Liver (tissue), 3 donors: ENCODE measurements at regions not wholly inside any gene's neighbourhood (a gene's known extent, or its start where the extent isn't known, plus 50 kb on each side); places are given as distances from the start of the nearest gene placed in this dataset.

Source experiments
- CTCF ChIP-seq: fragments of 150-350 bp; IDR thresholded peaks from 2 replicates; pipeline ENCODE4 v1.5.1; 2017; ENCODE audit warnings: improper control_type of control experiment, low read depth, low read length; ENCODE audit not compliant: missing input control
- RAD21 ChIP-seq, 2 donors: IDR thresholded peaks; 2 replicates each; pipeline ENCODE4 v1.6.1; 2016; ENCODE audit warnings: antibody characterized with exemption in 2 of 2, mild to moderate bottlenecking in 2 of 2
- SP1 ChIP-seq: IDR thresholded peaks from 2 replicates; pipeline ENCODE4 v1.6.1; 2018; ENCODE audit warnings: antibody characterized with exemption, mild to moderate bottlenecking
- ZBTB33 ChIP-seq: IDR thresholded peaks from 2 replicates; pipeline ENCODE4 v1.6.1; 2016; ENCODE audit warnings: antibody characterized with exemption
- donor health status: healthy.
- donor health status: healthy.

GRCh38 chr1:184218458-184219075 lies 167.0 kb downstream of the TSEN15 start:
- TF ChIP-seq RAD21 (IDR thresholded peaks at IDR 0.05) (no peak), SP1 (no peak), ZBTB33 (no peak), CTCF (no peak)
